NCI-H510A (cell line): ENCODE measurements at regions not wholly inside any gene's neighbourhood (a gene's known extent, or its start where the extent isn't known, plus 50 kb on each side); places are given as distances from the start of the nearest gene placed in this dataset.
A peak's percentile ranks its signal among the peaks of the same experiment; 100 is the strongest.
"Not testable (repeated sequence)": the region's sequence is repeated elsewhere in the genome, so short reads cannot be mapped to it uniquely, and the experiment has no call there.

Experiments used
- DNase-seq: peaks from one replicate; lab custom pipeline; 2025; lab: John Stamatoyannopoulos, UW

DNA sequence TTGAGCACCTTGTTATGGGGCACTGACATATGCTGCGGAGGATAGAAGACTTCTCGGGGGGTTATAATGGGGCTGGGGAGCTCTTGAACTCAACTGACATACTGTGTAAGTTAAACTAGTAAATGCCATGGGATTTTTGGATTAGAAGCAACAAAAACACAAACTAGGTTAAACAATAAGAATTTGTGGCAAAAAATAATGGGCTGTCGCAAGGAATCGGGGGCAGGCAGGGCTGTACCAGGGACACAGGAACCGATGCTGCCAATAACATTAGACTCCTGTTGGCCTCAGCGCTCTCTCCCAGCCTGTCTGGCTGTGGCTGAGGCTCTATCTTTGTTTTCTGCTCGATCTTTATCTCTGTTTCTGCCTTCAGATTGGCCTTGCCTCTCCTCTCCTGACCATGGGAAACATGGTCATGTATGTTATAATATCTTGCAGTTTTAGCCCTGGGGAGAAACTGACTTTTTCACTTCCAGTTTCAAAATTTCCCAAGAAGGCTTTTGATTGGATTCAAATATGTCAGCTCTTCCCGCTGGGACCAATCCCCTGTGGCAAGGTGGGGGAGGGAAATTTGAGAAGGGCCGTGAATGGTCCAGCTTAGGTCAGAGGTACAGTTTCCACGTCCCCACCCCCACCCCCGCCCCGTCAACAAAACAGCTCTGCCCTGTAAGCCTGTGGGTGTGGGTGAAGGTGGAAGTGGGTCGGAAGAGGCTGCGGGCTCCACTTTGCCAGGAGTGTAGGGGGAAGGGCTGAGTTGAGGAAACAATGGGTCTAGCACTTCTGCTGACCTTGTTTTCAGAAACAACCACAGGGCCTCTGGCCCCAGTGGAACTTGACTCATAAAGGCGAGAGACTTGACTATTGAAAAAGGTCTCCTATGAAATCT lies 161.1 kb upstream of the TBL1XR1 start:
- DNase-seq = peak; percentile 43

DNA sequence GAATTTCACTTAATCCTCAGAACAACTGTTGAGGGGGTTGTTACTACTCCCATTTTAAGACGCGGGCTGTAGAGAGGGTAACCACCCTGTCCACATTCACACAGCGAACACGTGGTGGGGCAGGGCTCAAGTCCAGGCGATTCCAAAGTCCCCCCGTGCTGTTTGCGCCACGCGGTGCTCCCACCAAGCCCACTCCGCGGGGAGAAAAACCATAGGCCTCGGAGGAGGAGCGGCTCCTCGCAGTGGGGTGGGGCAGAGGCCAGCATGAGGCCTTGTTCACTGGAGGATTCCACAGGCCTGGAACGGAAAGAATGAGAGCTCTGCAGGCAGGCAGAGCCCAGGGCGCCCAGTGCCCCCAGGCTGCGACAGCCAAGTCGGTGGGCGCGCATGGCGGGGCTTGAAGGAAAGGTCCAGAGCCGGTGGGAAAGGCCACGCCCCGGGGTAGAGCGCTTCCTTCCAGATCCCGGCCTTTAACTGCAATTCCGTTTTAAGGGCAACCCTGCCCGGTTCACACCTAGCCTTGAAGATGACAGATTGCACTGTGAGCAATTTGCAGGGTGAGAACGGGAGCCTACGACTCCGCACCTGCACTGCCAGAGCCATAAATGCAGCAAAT lies 161.8 kb upstream of the TBL1XR1 start:
- DNase-seq = peak; percentile 31

DNA sequence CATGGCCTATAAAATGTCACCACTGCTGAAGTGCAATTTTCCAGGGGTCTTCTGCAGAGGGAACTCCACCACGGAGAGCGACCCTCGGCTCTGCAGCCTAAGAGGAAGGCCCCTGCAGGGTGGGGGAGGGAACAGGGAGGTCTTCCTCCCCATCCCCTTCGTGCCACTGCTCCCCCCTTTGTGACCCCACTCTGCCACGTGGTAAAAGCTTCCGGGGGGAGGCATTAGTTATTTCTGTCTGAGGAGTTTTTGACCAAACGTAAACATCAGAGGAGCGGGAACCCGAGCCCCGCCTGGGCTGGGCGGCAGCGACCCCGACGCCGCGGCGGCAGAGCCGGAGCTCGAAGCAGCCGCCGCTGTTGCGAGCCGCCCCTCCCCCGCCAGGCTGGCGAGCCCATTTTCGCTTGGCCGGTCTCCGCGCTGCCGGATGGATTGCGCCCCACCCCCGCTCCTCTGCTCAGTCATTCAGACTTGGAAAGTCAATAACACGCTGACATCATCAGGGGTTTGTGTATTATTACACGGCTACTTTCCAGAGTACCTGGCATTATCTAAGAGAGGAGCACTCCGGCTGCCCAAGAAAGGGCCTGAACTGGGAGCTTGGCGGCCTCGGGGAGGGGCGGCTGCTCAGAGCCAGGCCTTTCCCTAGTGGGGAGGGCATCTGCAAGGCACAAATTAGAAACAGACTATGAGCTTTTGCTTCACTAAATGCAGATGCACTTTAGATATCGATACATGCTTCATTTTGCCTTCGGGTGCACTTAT lies 162.5 kb upstream of the TBL1XR1 start:
- DNase-seq = peak; percentile 97

GRCh38 chr3:177361081-177361938 lies 164.0 kb upstream of the TBL1XR1 start:
- DNase-seq = no peak

DNA sequence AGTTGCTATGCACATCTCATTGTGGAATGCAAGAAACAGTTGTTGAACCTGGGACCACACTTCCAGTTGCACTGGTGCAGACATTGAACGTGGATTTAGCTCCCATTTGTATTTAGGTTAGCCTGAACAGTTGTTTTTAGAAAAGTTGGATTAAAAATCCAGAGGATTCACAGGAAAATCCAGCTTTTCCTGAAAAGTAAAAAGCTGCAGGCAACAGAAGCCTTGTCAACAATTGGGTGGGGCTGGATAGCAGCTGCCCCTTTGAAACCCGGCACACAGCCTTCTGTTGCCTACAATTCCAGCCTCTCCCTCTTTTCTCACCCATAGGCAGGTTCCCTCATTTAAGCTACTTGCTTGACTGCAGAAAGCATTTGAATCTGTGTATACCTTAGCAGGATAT lies 165.3 kb upstream of the TBL1XR1 start:
- DNase-seq = no peak

DNA sequence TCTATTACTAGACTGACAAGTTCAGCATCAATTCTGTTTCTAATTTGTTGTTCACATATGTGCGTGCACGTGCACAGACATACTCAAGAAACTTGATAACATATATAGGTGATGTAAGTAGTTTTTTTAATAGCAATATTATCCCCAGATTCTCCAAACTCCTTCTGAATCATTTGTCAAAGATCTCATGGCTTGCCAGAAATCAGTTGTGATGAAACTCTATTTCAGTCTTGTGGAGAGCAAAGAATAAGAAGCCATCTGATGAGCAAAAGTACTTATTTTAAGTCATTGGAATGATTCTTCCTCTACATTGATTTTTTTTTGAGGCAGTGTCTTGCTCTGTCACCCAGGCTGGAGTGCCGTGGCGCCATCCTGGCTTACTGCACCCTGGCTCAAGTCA lies 167.0 kb upstream of the TBL1XR1 start:
- no peak for DNase-seq

GRCh38 chr3:177365294-177365693 lies 168.0 kb upstream of the TBL1XR1 start:
- not testable (repeated sequence) for DNase-seq

DNA sequence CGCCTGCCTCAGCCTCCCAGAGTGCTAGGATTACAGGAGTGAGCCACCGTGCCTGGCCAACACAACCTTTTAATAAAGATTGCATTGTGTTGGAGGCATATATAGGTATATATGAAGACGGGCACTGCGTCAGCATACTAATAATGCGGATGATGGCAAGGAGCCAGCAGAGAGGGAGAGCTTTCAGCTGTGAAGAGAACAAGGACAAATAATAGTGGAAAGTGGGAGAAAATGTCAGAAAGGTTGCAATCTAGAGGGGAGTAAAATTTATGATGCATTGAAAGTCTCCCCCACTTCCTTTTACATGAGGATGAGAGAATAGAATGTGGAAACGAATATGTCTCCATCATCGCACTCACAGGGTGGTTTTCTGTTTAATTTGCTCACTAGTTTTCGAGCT lies 170.5 kb upstream of the TBL1XR1 start:
- DNase-seq = no peak

DNA sequence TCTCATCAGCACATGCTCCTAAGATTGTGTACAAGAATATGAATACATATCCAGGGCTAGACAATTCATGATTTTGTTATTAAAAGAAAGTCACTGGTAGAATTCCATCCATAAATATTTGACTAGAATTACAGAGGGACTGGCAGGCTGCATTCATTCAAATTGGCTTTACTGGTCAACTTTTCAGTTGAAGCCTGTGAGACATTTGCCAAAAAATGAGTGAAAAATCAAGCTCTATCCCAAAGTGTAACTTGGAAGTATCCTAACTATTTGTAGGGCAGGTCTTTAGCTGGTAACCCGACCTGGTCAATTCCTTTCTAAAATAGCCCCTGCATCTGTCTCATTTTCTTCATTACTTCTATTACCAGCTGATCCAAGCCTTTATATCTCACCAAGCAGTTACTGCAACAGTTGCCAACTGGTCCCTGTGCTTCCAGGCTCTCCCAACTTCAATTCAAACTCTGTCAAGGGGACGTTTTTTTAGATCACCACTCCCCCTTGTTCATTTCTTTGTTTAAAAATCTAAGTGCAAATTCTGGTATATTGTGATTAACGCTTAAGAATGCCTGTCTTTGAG lies 173.1 kb upstream of the TBL1XR1 start:
- no peak for DNase-seq

DNA sequence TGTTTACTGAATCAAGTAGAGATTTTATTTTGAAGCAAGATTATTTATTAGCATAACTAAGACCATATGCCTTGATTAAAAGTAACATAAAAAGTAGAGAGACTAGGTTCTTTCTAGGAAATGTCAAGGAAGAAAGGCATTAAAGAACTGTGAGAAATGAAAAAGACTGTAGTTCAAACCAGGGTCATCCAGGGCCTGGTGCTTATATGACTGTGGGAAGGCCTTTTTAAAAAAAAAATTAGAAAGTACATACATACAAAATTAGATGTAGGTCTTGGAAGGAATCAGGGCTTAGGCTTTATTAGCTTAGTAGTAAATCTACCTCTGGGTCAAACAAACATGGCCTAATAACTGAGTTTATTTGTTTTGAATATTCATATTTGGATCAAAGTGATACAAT lies 173.9 kb upstream of the TBL1XR1 start:
- DNase-seq = no peak

GRCh38 chr3:177371888-177372287 lies 174.6 kb upstream of the TBL1XR1 start:
- DNase-seq = peak; percentile 72

DNA sequence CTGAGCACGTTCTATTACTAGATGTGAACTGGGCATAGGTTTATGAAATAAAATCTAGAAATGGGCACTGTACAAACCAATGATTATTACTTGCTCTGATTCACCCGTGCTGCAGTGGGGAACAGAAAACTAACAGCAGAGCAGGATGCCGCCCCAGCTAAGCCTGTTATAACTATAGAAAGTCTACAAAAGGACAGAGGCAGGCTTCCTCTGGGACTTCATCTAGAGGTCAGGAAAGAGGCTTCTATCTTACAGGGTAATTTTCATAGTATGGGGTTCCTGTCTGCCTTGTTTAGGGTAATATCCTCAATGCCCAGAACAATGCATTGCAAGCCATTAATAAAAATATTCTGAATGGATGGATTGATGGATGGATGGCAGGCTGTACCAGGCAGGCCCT lies 177.0 kb upstream of the TBL1XR1 start:
- DNase-seq = no peak

GRCh38 chr3:177375316-177375715 lies 178.0 kb upstream of the TBL1XR1 start:
- no peak for DNase-seq

GRCh38 chr3:177377166-177377565 lies 179.9 kb upstream of the TBL1XR1 start:
- no peak for DNase-seq

- DNase-seq = no peak
These were observed 180.9 kb upstream of the TBL1XR1 start for GRCh38 chr3:177378168-177378567.

GRCh38 chr3:177379045-177379444 lies 181.8 kb upstream of the TBL1XR1 start:
- DNase-seq = no peak

- no peak for DNase-seq
These were observed 183.8 kb upstream of the TBL1XR1 start for GRCh38 chr3:177381070-177381469.

- no peak for DNase-seq
These were observed 185.7 kb upstream of the TBL1XR1 start for GRCh38 chr3:177382944-177383343.

DNA sequence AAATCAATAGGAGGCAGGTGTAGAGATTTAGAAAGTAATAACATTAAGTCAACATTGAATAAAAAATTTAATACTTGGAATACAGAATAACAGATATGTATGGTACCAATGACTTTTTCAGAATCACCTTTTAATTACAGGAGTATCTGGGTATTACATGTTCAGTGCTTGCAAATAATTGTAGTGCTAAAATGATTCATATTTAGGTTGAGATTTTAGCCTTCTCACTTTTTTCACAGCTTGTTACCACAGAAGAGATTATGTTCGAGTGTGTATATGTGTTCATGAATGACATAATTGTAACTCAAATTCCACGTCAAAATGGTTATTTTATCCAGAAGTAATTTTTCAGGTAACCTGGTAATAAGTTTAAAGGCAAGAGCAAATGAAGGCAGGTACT lies 187.9 kb upstream of the TBL1XR1 start:
- DNase-seq = no peak

- no peak for DNase-seq
These were observed 188.6 kb upstream of the TBL1XR1 start for GRCh38 chr3:177385831-177386301.

DNA sequence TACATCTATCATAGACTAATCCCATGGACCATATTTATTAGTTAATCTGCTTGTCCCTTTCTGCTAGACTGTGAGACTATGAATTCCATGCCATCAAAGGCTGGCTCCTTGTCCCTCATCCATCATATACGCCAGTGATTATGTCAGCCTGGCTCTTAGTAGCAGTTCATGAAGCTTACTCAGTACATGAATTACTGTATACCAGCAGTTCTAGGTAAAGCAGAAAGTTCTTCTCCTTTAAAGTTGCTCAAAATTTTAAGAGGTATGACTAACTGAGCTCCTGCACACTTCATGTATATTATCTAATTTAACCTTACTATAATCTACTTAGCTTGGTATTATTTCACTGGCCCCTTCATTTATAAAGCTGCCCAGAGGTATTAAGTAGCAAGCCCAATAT lies 190.9 kb upstream of the TBL1XR1 start:
- no peak for DNase-seq
